ENCODE measurements at regions not wholly inside any gene's neighbourhood (a gene's known extent, or its start where the extent isn't known, plus 50 kb on each side); places are given as distances from the start of the nearest gene placed in this dataset.

DNA sequence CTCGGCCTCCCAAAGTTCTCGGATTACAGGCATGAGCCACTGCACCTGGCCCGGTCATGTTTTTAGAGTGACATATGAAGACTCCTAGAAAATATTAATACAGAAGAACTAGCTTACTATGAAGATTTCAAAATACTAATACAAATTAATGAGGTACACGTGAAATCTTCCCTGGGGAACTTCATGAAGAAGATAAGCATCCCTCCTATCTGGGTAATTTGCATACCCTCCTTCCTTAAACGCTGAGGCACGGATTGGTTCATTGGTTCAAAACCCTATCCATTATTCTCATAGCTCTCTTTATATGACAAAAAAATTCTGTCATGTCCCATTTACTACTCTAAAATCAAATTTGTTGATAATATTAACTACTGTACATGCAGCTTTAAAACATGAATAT, 224.8 kb upstream of the KLF14 start (continued):
- TF ChIP-seq, protein P1, sequence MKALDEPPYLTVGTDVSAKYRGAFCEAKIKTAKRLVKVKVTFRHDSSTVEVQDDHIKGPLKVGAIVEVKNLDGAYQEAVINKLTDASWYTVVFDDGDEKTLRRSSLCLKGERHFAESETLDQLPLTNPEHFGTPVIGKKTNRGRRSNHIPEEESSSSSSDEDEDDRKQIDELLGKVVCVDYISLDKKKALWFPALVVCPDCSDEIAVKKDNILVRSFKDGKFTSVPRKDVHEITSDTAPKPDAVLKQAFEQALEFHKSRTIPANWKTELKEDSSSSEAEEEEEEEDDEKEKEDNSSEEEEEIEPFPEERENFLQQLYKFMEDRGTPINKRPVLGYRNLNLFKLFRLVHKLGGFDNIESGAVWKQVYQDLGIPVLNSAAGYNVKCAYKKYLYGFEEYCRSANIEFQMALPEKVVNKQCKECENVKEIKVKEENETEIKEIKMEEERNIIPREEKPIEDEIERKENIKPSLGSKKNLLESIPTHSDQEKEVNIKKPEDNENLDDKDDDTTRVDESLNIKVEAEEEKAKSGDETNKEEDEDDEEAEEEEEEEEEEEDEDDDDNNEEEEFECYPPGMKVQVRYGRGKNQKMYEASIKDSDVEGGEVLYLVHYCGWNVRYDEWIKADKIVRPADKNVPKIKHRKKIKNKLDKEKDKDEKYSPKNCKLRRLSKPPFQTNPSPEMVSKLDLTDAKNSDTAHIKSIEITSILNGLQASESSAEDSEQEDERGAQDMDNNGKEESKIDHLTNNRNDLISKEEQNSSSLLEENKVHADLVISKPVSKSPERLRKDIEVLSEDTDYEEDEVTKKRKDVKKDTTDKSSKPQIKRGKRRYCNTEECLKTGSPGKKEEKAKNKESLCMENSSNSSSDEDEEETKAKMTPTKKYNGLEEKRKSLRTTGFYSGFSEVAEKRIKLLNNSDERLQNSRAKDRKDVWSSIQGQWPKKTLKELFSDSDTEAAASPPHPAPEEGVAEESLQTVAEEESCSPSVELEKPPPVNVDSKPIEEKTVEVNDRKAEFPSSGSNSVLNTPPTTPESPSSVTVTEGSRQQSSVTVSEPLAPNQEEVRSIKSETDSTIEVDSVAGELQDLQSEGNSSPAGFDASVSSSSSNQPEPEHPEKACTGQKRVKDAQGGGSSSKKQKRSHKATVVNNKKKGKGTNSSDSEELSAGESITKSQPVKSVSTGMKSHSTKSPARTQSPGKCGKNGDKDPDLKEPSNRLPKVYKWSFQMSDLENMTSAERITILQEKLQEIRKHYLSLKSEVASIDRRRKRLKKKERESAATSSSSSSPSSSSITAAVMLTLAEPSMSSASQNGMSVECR (CRISPR knock-in tag; IDR thresholded peaks at IDR 0.05; ENCODE audit: borderline replicate concordance) = no peak
- no peak for TF ChIP-seq HMGA2 (CRISPR knock-in tag; IDR thresholded peaks at IDR 0.05)
- TF ChIP-seq, protein P2, sequence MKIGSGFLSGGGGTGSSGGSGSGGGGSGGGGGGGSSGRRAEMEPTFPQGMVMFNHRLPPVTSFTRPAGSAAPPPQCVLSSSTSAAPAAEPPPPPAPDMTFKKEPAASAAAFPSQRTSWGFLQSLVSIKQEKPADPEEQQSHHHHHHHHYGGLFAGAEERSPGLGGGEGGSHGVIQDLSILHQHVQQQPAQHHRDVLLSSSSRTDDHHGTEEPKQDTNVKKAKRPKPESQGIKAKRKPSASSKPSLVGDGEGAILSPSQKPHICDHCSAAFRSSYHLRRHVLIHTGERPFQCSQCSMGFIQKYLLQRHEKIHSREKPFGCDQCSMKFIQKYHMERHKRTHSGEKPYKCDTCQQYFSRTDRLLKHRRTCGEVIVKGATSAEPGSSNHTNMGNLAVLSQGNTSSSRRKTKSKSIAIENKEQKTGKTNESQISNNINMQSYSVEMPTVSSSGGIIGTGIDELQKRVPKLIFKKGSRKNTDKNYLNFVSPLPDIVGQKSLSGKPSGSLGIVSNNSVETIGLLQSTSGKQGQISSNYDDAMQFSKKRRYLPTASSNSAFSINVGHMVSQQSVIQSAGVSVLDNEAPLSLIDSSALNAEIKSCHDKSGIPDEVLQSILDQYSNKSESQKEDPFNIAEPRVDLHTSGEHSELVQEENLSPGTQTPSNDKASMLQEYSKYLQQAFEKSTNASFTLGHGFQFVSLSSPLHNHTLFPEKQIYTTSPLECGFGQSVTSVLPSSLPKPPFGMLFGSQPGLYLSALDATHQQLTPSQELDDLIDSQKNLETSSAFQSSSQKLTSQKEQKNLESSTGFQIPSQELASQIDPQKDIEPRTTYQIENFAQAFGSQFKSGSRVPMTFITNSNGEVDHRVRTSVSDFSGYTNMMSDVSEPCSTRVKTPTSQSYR (CRISPR knock-in tag; IDR thresholded peaks at IDR 0.05) = no peak
- no peak for TF ChIP-seq GABPB1 (CRISPR knock-in tag; IDR thresholded peaks at IDR 0.05)
- TF ChIP-seq, protein P3, sequence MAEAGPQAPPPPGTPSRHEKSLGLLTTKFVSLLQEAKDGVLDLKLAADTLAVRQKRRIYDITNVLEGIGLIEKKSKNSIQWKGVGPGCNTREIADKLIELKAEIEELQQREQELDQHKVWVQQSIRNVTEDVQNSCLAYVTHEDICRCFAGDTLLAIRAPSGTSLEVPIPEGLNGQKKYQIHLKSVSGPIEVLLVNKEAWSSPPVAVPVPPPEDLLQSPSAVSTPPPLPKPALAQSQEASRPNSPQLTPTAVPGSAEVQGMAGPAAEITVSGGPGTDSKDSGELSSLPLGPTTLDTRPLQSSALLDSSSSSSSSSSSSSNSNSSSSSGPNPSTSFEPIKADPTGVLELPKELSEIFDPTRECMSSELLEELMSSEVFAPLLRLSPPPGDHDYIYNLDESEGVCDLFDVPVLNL (CRISPR knock-in tag; IDR thresholded peaks at IDR 0.05; ENCODE audit: borderline replicate concordance, low read depth) = no peak
- TF ChIP-seq, protein P4, sequence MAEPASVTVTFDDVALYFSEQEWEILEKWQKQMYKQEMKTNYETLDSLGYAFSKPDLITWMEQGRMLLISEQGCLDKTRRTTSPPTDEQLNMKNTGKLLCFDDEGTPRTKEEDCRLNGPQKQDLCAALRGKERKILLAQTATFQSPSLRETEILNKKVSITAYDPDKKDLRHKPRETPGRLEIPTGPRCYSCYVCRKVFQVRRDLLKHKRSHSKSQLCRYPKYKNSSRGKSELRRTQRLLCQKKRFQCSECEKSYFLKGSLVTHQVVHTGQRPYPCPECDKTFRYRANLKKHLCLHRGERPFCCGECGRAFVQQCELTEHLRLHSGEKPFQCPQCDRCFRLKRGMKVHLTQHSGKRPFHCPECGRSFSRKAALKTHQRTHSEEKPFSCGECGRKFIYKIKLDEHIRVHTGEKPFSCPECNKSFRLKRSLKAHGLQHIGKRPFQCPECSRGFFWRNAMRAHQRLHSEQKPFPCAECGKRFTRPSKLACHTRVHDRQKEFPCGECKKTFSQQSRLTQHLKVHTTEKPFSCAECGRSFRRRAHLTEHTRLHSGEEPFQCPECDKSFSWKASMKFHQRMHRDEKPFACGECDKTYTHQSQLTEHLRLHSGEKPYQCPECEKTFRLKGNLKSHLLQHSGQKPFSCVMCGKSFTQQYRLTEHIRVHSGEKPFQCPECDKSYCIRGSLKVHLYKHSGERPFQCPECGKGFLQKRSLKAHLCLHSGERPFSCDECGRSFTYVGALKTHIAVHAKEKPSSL (CRISPR knock-in tag; conservative IDR thresholded peaks at IDR 0.05) = no peak
- TF ChIP-seq KAT7 (CRISPR knock-in tag; IDR thresholded peaks at IDR 0.05; ENCODE audit: borderline replicate concordance) = no peak
- no peak for TF ChIP-seq ZNF232 (CRISPR knock-in tag; IDR thresholded peaks at IDR 0.05)
- TF ChIP-seq, protein P5, sequence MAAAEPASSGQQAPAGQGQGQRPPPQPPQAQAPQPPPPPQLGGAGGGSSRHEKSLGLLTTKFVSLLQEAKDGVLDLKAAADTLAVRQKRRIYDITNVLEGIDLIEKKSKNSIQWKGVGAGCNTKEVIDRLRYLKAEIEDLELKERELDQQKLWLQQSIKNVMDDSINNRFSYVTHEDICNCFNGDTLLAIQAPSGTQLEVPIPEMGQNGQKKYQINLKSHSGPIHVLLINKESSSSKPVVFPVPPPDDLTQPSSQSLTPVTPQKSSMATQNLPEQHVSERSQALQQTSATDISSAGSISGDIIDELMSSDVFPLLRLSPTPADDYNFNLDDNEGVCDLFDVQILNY (CRISPR knock-in tag; IDR thresholded peaks at IDR 0.05) = no peak
- no peak for TF ChIP-seq ETV6 (CRISPR knock-in tag; IDR thresholded peaks at IDR 0.05)

DNA sequence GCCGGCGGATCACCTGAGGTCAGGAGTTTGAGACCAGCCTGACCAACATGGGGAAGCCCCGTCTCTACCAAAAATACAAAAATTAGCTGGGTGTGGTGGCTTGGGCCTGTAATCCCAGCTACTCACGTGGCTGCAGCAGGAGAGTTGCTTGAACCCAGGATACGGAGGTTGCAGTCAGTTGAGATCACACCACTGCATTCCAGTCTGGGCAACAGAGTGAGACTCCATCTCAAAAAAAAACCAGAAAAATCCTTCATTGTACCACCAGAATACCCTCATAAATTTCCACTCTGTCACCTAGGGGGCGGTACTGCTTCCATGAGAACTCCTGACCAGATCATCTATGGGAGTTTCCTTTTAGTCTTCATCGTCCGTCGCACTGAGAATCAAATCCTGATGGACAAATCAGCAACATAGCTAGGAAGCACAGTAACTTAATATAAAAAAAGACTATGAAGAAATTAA, 225.8 kb upstream of the KLF14 start:
- peak; percentile 24 for DNase-seq (ENCODE audit: low spot score)
- POLR2A ChIA-PET = no interaction called here
- no peak overlapping the region for H3K27ac Mint-ChIP-seq
- peaks cover 6% of the 10 kb centered on the region for H3K4me1 Mint-ChIP-seq
- H3K4me3 Mint-ChIP-seq = no peak overlapping the region
- CTCF ChIA-PET = interaction anchor here (0.6 to 2.1 kb wide), 9 partner anchors 15 to 387 kb away, joined by 3 to 8 read pairs (median 3); no protein-coding TSS in a partner anchor
- no peak for TF ChIP-seq NR2C2 (CRISPR knock-in tag; IDR thresholded peaks at IDR 0.05)
- TF ChIP-seq, protein P6, sequence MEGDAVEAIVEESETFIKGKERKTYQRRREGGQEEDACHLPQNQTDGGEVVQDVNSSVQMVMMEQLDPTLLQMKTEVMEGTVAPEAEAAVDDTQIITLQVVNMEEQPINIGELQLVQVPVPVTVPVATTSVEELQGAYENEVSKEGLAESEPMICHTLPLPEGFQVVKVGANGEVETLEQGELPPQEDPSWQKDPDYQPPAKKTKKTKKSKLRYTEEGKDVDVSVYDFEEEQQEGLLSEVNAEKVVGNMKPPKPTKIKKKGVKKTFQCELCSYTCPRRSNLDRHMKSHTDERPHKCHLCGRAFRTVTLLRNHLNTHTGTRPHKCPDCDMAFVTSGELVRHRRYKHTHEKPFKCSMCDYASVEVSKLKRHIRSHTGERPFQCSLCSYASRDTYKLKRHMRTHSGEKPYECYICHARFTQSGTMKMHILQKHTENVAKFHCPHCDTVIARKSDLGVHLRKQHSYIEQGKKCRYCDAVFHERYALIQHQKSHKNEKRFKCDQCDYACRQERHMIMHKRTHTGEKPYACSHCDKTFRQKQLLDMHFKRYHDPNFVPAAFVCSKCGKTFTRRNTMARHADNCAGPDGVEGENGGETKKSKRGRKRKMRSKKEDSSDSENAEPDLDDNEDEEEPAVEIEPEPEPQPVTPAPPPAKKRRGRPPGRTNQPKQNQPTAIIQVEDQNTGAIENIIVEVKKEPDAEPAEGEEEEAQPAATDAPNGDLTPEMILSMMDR (IDR thresholded peaks at IDR 0.05) = 0 out of 2 replicates have a peak, but pooled peaks have one; percentile 28
- ATAC-seq = peak; percentile 51; the same call in 1 of the 2 replicates
- no peaks in the 10 kb centered on the region for H3K27me3 Mint-ChIP-seq (ENCODE audit: low read depth)
- peaks cover 16% of the 10 kb centered on the region for H3K9me3 Mint-ChIP-seq
- H3K36me3 Mint-ChIP-seq = peaks cover 22% of the 10 kb centered on the region

Data from WTC11 (cell line).